Spleen (tissue), 11 donors: ENCODE measurements at regions not wholly inside any gene's neighbourhood (a gene's known extent, or its start where the extent isn't known, plus 50 kb on each side); places are given as distances from the start of the nearest gene placed in this dataset.

ENCODE experiments used
- DNase-seq: peaks from one replicate; pipeline ENCODE4 v3.0.0-alpha.2; 2020
- H3K27ac ChIP-seq, 8 donors: fragments of 200-600 bp; sonication (generic) in 7 of 8; 1 replicate in 4 of 8; 2 replicates in 4 of 8; pipeline versions ENCODE4 v1.5.0 to v1.8.0; 2016 to 2021; ENCODE audit warnings: inconsistent platforms in 4 of 8, mild to moderate bottlenecking in 4 of 8, moderate library complexity in 1 of 8
- H3K27me3 ChIP-seq, 7 donors: fragments of 200-600 bp; sonication (generic) in 6 of 7; replicated peaks in 1 of 7; 1 replicate in 4 of 7; 2 replicates in 3 of 7; pipeline versions ENCODE4 v1.5.0 to v1.8.0; 2016 to 2021; ENCODE audit warnings: inconsistent platforms in 3 of 7, mild to moderate bottlenecking in 1 of 7
- H3K36me3 ChIP-seq, 6 donors: fragments of 200-600 bp; sonication (generic) in 5 of 6; 1 replicate in 4 of 6; 2 replicates in 2 of 6; pipeline versions ENCODE4 v1.5.0 to v1.8.0; 2016 to 2021; ENCODE audit warnings: inconsistent platforms in 2 of 6
- H3K4me1 ChIP-seq, 6 donors: fragments of 200-600 bp; sonication (generic) in 5 of 6; 1 replicate in 3 of 6; 2 replicates in 3 of 6; pipeline versions ENCODE4 v1.5.0 to v1.8.0; 2016 to 2021; ENCODE audit warnings: inconsistent platforms in 3 of 6
- H3K4me3 ChIP-seq, 8 donors: fragments of 200-600 bp; sonication (generic) in 7 of 8; 1 replicate in 4 of 8; 2 replicates in 4 of 8; pipeline versions ENCODE4 v1.5.0 to v1.8.0; 2016 to 2021; ENCODE audit warnings: inconsistent platforms in 4 of 8, mild to moderate bottlenecking in 4 of 8, moderate library complexity in 2 of 8
- H3K9me3 ChIP-seq, 8 donors: fragments of 200-600 bp; sonication (generic) in 7 of 8; 1 replicate in 4 of 8; 2 replicates in 4 of 8; pipeline versions ENCODE4 v1.5.0 to v1.8.0; 2016 to 2021; ENCODE audit warnings: inconsistent platforms in 4 of 8
- POLR2A ChIP-seq, 3 donors: fragments of 450-650 bp; IDR thresholded peaks; one replicate each; pipeline ENCODE4 v1.5.1; 2017; ENCODE audit warnings: antibody characterized with exemption in 3 of 3, mild to moderate bottlenecking in 1 of 3
- POLR2AphosphoS5 ChIP-seq, 3 donors: sonication (generic); formaldehyde crosslinking; IDR thresholded peaks; one replicate each; pipeline ENCODE4 v1.5.1; 2017; ENCODE audit warnings: antibody characterized with exemption in 3 of 3
- WGBS, 5 donors: extraction: QIAGEN DNeasy Blood & Tissue Kit in 3 of 5; methylation state at CpG; one replicate each; pipeline versions ENCODE4 v1.1.5 to v1.1.7; 2013 to 2018; 5-methylcytosine and 5-hydroxymethylcytosine counted together
- intact Hi-C: fragments of 100-400 bp; cut with DNase I; formaldehyde crosslinking; loops from one replicate; pipeline ENCODE4 v1.15.0; 2023; ENCODE audit warnings: low total_unique reads
- TF ChIP-seq, protein P1 (sequence below), 11 experiments: fragments of 200-600 bp in 7 of 11; fragments of 450-650 bp in 4 of 11; sonication (generic) in 4 of 11; IDR thresholded peaks in 8 of 11; conservative IDR thresholded peaks in 3 of 11; 1 replicate in 7 of 11; 2 replicates in 4 of 11; pipeline versions ENCODE4 v1.4.0 to v1.8.0; 2016 to 2021; ENCODE audit warnings: antibody characterized with exemption in 11 of 11, inconsistent platforms in 4 of 11, mild to moderate bottlenecking in 1 of 11
- donor health status: healthy with polysubstance abuse.
- donor health status: DM: no; HTN: no; CAD: no; lungs with moderate emphysema.
- donor health status: DM: no; HTN: no; CAD: no.
- donor health status: Bipolar disorder and iron deficiency.
- donor health status: healthy.
- donor health status: DM: no; HTN: no; CAD: no.
- donor health status: DM: yes; HTN: yes; CAD: no.

DNA sequence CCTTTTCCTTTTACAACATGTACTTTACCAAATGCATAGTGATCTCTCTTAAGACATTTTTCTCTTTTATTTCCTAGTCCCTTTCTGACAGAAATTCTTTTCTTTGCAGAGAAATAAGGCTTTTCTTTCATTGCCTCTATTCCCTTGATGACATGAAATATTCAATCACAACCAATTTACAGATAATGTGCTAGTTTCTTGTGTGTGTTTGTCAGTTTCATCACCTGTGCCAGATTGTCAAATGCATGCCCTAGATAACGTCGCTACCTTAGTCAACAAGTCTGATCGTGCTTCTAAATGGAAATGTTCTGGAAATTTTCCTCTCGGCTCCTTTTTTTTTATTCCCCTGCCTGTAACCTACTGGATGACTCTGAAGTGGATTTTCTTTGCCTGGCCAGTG is 478.1 kb downstream of the KLF5 start:
- no peaks in the 10 kb centered on the region for H3K9me3 ChIP-seq
- 82 to 88% (median 83%) methylated on average over 4 of the region's 4 CpGs for WGBS, 5 donors
- no peak for DNase-seq
- H3K27ac ChIP-seq = no peak overlapping the region
- H3K4me3 ChIP-seq = no peak overlapping the region
- H3K4me1 ChIP-seq = no peaks in the 10 kb centered on the region
- TF ChIP-seq POLR2A (IDR thresholded peaks at IDR 0.05) (no peak), POLR2AphosphoS5 (IDR thresholded peaks at IDR 0.05) (no peak)
- TF ChIP-seq, protein P1, sequence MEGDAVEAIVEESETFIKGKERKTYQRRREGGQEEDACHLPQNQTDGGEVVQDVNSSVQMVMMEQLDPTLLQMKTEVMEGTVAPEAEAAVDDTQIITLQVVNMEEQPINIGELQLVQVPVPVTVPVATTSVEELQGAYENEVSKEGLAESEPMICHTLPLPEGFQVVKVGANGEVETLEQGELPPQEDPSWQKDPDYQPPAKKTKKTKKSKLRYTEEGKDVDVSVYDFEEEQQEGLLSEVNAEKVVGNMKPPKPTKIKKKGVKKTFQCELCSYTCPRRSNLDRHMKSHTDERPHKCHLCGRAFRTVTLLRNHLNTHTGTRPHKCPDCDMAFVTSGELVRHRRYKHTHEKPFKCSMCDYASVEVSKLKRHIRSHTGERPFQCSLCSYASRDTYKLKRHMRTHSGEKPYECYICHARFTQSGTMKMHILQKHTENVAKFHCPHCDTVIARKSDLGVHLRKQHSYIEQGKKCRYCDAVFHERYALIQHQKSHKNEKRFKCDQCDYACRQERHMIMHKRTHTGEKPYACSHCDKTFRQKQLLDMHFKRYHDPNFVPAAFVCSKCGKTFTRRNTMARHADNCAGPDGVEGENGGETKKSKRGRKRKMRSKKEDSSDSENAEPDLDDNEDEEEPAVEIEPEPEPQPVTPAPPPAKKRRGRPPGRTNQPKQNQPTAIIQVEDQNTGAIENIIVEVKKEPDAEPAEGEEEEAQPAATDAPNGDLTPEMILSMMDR (IDR thresholded peaks at IDR 0.05 in 8 of 11, conservative IDR thresholded peaks at IDR 0.05 in 3 of 11) = no peak
- H3K27me3 ChIP-seq = no peaks in the 10 kb centered on the region
- intact Hi-C loops = no loop called here
- no peaks in the 10 kb centered on the region for H3K36me3 ChIP-seq

DNA sequence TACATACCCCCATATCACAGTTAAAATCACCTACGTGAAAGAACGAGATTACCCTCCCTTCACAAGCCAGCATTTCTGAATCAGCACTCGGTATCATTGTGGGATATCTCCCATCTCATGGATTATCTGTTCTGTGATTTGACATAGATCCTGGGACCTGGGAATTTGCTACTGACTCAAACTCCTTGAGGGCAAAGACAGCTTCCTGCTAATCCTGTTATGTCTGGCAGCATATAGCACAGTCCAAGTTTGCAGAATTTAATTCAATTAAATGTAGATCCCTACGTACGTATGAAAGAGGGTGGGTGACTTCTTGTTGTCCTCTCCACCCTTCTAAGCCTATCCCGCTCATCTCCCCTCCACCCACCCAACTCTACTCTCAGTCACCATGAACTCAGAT is 476.5 kb downstream of the KLF5 start:
- no peaks in the 10 kb centered on the region for H3K27me3 ChIP-seq
- H3K9me3 ChIP-seq = no peaks in the 10 kb centered on the region
- H3K4me3 ChIP-seq = no peak overlapping the region
- no peak overlapping the region for H3K27ac ChIP-seq
- intact Hi-C loops = no loop called here
- no peak for DNase-seq
- no peaks in the 10 kb centered on the region for H3K36me3 ChIP-seq
- TF ChIP-seq POLR2AphosphoS5 (IDR thresholded peaks at IDR 0.05) (no peak), POLR2A (IDR thresholded peaks at IDR 0.05) (no peak)
- TF ChIP-seq, protein P1 (IDR thresholded peaks at IDR 0.05 in 8 of 11, conservative IDR thresholded peaks at IDR 0.05 in 3 of 11) = no peak
- H3K4me1 ChIP-seq = no peaks in the 10 kb centered on the region
- WGBS, 5 donors = 86 to 95% (median 93%) methylated on average over 6 of the region's 6 CpGs

GRCh38 chr13:73532987-73533510 is 474.2 kb downstream of the KLF5 start:
- no peak overlapping the region for H3K27ac ChIP-seq
- H3K9me3 ChIP-seq = peaks cover 0 to 6% (median 0%) of the 10 kb centered on the region in 8 donors
- intact Hi-C loops = no loop called here
- no peaks in the 10 kb centered on the region for H3K36me3 ChIP-seq
- H3K4me1 ChIP-seq = no peaks in the 10 kb centered on the region
- no peak for DNase-seq
- no peak for TF ChIP-seq POLR2AphosphoS5 (IDR thresholded peaks at IDR 0.05)
- TF ChIP-seq POLR2A (IDR thresholded peaks at IDR 0.05) = no peak
- TF ChIP-seq, protein P1 (IDR thresholded peaks at IDR 0.05 in 8 of 11, conservative IDR thresholded peaks at IDR 0.05 in 3 of 11) = no peak
- H3K4me3 ChIP-seq = no peak overlapping the region
- WGBS, 5 donors = 78 to 88% (median 83%) methylated on average over 2 of the region's 2 CpGs
- no peaks in the 10 kb centered on the region for H3K27me3 ChIP-seq

GRCh38 chr13:73532582-73532981 is 473.8 kb downstream of the KLF5 start:
- no peak overlapping the region for H3K27ac ChIP-seq
- 93 to 99% (median 96%) methylated on average over 4 of the region's 4 CpGs for whole genome bisulfite sequencing, 5 donors
- intact Hi-C loops = no loop called here
- H3K27me3 ChIP-seq = no peaks in the 10 kb centered on the region
- H3K9me3 ChIP-seq = peaks cover 0 to 6% (median 0%) of the 10 kb centered on the region in 8 donors
- H3K36me3 ChIP-seq = no peaks in the 10 kb centered on the region
- TF ChIP-seq, protein P1 (IDR thresholded peaks at IDR 0.05 in 8 of 11, conservative IDR thresholded peaks at IDR 0.05 in 3 of 11) = no peak
- no peak for TF ChIP-seq POLR2A (IDR thresholded peaks at IDR 0.05)
- no peak for TF ChIP-seq POLR2AphosphoS5 (IDR thresholded peaks at IDR 0.05)
- H3K4me3 ChIP-seq = no peak overlapping the region
- DNase-seq = no peak
- no peaks in the 10 kb centered on the region for H3K4me1 ChIP-seq
